ENCODE measurements at regions not wholly inside any gene's neighbourhood (a gene's known extent, or its start where the extent isn't known, plus 50 kb on each side); places are given as distances from the start of the nearest gene placed in this dataset.

GRCh38 chr6:169396554-169397163, 143.0 kb upstream of the THBS2 start:
- TF ChIP-seq CTBP1 (IDR thresholded peaks at IDR 0.05; ENCODE audit: borderline replicate concordance) (no peak), L3MBTL2 (conservative IDR thresholded peaks at IDR 0.05) (no peak), HDGF (IDR thresholded peaks at IDR 0.05; ENCODE audit: borderline replicate concordance) (no peak), BHLHE40 (IDR thresholded peaks at IDR 0.05; ENCODE audit: borderline replicate concordance) (no peak), ZNF384 (IDR thresholded peaks at IDR 0.05) (no peak), SP1 (IDR thresholded peaks at IDR 0.05) (no peak)
